GM21526 (cell line): ENCODE measurements at regions not wholly inside any gene's neighbourhood (a gene's known extent, or its start where the extent isn't known, plus 50 kb on each side); places are given as distances from the start of the nearest gene placed in this dataset.

Experiments
- ATAC-seq: cut with Tn5 transposase; IDR thresholded peaks from one replicate; pipeline ENCODE4 v1.9.1; 2021; ENCODE audit warnings: moderate library complexity; ENCODE audit not compliant: unreplicated experiment, low FRiP score

DNA sequence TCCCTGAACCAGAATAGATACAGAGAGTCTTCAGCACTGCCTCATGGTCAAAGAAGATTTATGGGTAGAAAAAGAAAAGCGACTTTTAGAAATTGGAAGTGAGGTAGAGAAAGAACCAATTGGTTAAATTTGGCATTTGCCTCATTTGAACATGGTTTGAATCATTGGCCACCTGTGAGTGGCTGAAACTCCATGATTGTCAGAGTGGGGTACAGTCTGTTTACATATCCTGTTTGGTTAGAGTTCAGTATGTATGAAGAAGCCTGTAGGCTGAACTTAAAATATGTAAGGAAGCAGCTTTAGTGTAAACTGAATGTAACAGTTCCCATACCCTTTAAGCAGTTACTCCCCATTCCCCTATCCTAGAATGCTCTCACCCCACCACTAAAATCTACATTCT, 76.0 kb upstream of the CTSO start:
- ATAC-seq = no peak

DNA sequence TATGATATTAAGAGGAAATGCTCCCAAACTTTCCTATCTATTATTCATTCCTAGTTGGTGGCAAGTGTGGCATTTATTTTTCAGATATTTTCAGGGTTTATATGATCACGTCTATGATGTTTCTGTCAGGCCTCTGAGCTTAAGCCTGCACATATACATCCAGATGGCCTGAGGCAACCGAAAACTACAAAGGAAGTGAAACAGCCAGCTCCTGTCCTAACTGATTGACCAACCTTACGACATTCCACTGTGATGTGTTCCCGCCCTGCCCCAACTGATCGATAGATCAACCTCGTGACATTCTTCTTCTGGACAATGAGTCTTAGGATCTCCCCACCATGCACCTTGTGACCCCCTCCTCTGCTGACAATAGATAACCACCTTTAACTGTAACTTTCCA, 67.6 kb upstream of the CTSO start:
- ATAC-seq = no peak

DNA sequence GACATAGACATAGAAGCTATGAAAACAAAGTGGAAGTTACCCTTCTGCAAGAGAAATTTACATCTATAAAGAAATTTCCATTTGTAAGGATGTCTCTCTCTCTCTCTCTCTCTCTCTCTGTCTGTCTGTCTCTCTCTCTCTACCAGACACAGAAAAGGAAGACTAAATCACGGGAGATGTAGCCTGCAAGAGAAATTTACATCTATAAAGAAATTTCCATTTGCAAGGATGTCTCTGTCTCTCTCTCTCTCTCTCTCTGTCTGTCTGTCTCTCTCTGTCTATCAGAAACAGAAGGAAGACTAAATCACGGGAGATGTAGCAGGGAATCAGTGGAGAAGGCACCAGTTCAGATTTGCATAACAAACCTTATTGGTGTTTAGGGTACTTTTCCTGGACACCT, 65.6 kb upstream of the CTSO start:
- ATAC-seq = no peak

DNA sequence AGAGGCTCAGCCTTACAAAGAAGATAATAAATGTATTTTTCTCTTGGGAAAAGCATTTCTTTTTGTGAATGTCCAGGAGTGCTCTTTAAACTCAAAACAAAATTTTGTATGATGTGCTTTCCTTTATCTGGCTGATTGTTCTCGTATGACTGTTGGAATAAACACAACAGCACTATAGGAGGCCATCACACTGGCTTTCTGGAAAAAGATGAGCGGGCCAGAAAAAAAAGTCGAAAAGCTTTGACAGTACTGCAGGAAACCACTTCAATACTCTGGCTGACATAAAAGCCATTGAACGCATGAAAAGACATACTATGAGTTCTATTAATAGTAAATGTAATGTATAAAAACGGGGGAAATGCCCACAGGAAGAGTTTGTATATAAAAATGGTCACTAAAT, 64.7 kb upstream of the CTSO start:
- ATAC-seq = no peak

DNA sequence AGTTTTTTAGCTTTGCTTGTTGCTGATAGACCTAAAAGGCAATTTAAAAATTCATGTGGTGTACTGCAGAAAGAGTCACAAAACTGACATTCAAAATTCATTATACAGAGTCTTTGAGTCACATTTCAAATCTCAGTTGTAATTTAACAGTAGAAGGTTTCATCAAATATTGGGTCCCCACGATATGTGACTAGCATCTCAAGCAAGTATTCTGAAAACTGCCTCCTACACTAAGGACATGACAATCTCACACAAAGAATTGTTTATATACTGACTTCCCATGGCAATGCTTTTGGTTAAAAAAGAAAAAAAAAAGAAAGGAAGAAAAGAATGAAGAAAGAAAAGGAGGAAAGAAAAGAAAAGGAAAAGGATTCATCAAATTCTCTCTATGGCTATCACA, 62.1 kb upstream of the CTSO start:
- no peak for ATAC-seq

DNA sequence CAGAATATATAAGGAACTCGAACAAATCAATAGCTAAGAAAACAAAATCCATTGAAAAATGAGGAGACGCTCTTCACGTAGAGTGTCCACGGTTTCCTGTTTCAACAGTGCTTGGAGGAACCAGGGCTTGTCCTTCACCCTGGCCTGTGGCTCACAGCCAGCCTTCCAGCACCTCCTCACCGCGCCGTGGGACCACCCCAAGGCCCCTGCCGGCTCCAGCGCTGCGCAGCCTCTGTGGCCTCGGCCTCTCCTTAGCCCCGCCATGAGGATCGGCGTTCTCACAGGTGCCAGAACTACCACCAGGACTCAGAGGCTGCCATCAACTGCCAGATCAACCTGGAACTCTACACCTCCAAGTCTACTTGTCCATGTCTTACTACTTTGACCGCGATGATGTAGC, 52.5 kb upstream of the CTSO start:
- ATAC-seq = no peak
